Heart left ventricle (tissue), 13 donors: ENCODE measurements at regions not wholly inside any gene's neighbourhood (a gene's known extent, or its start where the extent isn't known, plus 50 kb on each side); places are given as distances from the start of the nearest gene placed in this dataset.

Experiments used
- POLR2A ChIP-seq, 2 donors: fragments of 450-650 bp; IDR thresholded peaks; one replicate each; pipeline ENCODE4 v1.6.1; 2017; ENCODE audit warnings: antibody characterized with exemption in 2 of 2, mild to moderate bottlenecking in 2 of 2, moderate library complexity in 2 of 2
- TF ChIP-seq, protein P1 (sequence below), 12 donors: fragments of 200-600 bp; sonication (generic) in 4 of 12; IDR thresholded peaks; one replicate each; pipeline versions ENCODE4 v1.5.0 to v1.8.0; 2018 to 2022; ENCODE audit warnings: antibody characterized with exemption in 12 of 12, mild to moderate bottlenecking in 5 of 12
- donor health status: ischemic (EF 13 %, LVEDD 7.1; RV severe dilation, severe dysfunction).
- donor health status: DM: no; HTN: yes; CAD: no.
- donor health status: DM: no; HTN: no; CAD: no.
- donor health status: ischemic (EF 25% LVEDD 6.9; RV normal size, moderate dysfunction).
- donor health status: ischemic (EF 25% LVEDD 5.7; RV mildly dilated, moderate dysfunction).
- donor health status: ischemic (EF 35%, LVEDD 5.7; RV mildly dilated, moderate dysfunction).
- donor health status: nonischemic (EF 11% LVEDD 7.7; RV severe dilation, severe dysfunction).
- donor health status: DM: yes; HTN: yes; CAD: no.
- donor health status: PGD.
- donor health status: ischemic (EF 29% LVEDD 5.4; RV normal size, mild dysfunction).
- donor health status: nonischemic (EF 23%, LVEDD 6.1; RV moderate dilation, normal function).

DNA sequence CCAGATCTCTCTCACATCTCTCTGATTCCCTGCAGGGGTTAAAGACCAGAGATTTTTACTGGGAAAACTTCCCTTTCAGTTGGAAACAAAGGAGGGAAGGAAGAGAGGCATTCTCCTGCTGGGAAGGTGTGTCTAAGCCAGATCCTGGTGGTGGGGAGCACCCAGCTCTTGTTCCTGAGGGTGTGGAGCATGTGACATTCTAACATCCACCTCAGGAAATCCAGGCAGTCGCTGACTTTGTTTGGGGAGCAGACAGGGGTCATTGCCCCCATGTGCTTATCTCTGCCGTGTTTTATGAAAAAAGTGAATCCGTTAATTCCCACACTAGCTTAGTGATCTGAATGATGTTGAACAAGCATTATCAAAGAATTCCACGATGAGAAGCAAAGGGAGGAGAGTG lies 431.7 kb upstream of the AMELY start:
- TF ChIP-seq, protein P1, sequence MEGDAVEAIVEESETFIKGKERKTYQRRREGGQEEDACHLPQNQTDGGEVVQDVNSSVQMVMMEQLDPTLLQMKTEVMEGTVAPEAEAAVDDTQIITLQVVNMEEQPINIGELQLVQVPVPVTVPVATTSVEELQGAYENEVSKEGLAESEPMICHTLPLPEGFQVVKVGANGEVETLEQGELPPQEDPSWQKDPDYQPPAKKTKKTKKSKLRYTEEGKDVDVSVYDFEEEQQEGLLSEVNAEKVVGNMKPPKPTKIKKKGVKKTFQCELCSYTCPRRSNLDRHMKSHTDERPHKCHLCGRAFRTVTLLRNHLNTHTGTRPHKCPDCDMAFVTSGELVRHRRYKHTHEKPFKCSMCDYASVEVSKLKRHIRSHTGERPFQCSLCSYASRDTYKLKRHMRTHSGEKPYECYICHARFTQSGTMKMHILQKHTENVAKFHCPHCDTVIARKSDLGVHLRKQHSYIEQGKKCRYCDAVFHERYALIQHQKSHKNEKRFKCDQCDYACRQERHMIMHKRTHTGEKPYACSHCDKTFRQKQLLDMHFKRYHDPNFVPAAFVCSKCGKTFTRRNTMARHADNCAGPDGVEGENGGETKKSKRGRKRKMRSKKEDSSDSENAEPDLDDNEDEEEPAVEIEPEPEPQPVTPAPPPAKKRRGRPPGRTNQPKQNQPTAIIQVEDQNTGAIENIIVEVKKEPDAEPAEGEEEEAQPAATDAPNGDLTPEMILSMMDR (IDR thresholded peaks at IDR 0.05) = no peak
- TF ChIP-seq POLR2A (IDR thresholded peaks at IDR 0.05) = no peak
